GM23248 (cell line): ENCODE measurements at regions not wholly inside any gene's neighbourhood (a gene's known extent, or its start where the extent isn't known, plus 50 kb on each side); places are given as distances from the start of the nearest gene placed in this dataset.

Source experiments
- EZH2 ChIP-seq: fragments of 200-600 bp; sonication (generic); IDR thresholded peaks from 2 replicates; pipeline ENCODE4 v1.6.1; 2018; ENCODE audit warnings: antibody characterized with exemption, mild to moderate bottlenecking; ENCODE audit not compliant: insufficient read depth, poor library complexity, severe bottlenecking
- EZH2phosphoT487 ChIP-seq: fragments of 200-600 bp; sonication (generic); IDR thresholded peaks from 2 replicates; pipeline ENCODE4 v1.6.1; 2018; ENCODE audit warnings: antibody characterized with exemption, moderate library complexity, mild to moderate bottlenecking, low read depth; ENCODE audit not compliant: insufficient read depth

- TF ChIP-seq EZH2, result no peak
- TF ChIP-seq EZH2phosphoT487, result no peak
These were observed 287.8 kb upstream of the SLC39A10 start for GRCh38 chr2:195369218-195369587.
